HepG2 (cell line): ENCODE measurements at regions not wholly inside any gene's neighbourhood (a gene's known extent, or its start where the extent isn't known, plus 50 kb on each side); places are given as distances from the start of the nearest gene placed in this dataset.

ENCODE experiments used
- ATAC-seq: fragments of 200-7000 bp; cut with Tn5 transposase; 3 replicates; pipeline ENCODE4 v1.9.1; 2020; ENCODE audit warnings: mild to moderate bottlenecking, moderate library complexity
- BruUV-seq: library from RNA; stranded (reverse); fragments of 400-500 nt; replicated peaks from 2 replicates; lab custom pipeline; 2021; lab: Mats Ljungman, UMichigan
- CTCF ChIA-PET: fragments of 300-600 bp; formaldehyde crosslinking; extraction: SDS; loops from one replicate; lab custom pipeline; 2021; ENCODE audit warnings: low total read pairs, inconsistent platforms, low intra/inter-chr PET ratio; lab: Yijun Ruan, JAX
- POLR2A ChIA-PET: fragments of 350-600 bp; sonication (Branson Sonifier 250); formaldehyde crosslinking; loops from one replicate; lab custom pipeline; 2020; ENCODE audit warnings: antibody characterized with exemption, inconsistent platforms; lab: Yijun Ruan, JAX
- DNase-seq: peaks from one replicate; pipeline ENCODE4 v3.0.0-alpha.2; 2015; ENCODE audit warnings: low spot score
- FAIRE-seq: peaks from 3 replicates; lab custom pipeline; 2011; peaks lifted over from hg19 to GRCh38; lab: Jason Lieb, UNC
- H2AFZ ChIP-seq: one replicate; pipeline ENCODE4 v1.6.1; 2011; ENCODE audit warnings: low read length, inconsistent platforms
- H3K27ac ChIP-seq: fragments of 300-600 bp; 3 replicates; pipeline ENCODE4 v1.8.0; 2011; ENCODE audit warnings: mixed run types, mild to moderate bottlenecking, mixed read lengths, low read length, inconsistent platforms; ENCODE audit not compliant: insufficient read depth; ENCODE audit errors: extremely low read length
- H3K27me3 ChIP-seq, 2 experiments: fragments of 200-600 bp in 1 of 2; 2 replicates in 1 of 2; 3 replicates in 1 of 2; pipeline versions ENCODE4 v1.6.0 to v1.8.0; 2011; ENCODE audit warnings: low read length in 2 of 2, mild to moderate bottlenecking in 2 of 2, moderate library complexity in 2 of 2, inconsistent platforms in 1 of 2; ENCODE audit not compliant: insufficient read depth in 2 of 2, control insufficient read depth in 1 of 2
- H3K36me3 ChIP-seq, 2 experiments: fragments of 200-600 bp in 1 of 2; replicated peaks in 1 of 2; 2 replicates in 1 of 2; 3 replicates in 1 of 2; pipeline versions ENCODE4 v1.5.1 to v1.8.0; 2011; ENCODE audit warnings: low read length in 2 of 2, inconsistent platforms in 1 of 2; ENCODE audit not compliant: insufficient read depth in 2 of 2, control insufficient read depth in 1 of 2
- H3K4me1 ChIP-seq: 2 replicates; pipeline ENCODE4 v1.5.1; 2012; ENCODE audit warnings: low read length, inconsistent platforms; ENCODE audit not compliant: insufficient read depth
- H3K4me2 ChIP-seq: 2 replicates; pipeline ENCODE4 v1.6.0; 2011; ENCODE audit warnings: low read depth, low read length, inconsistent platforms
- H3K4me3 ChIP-seq, 3 experiments: fragments of 200-600 bp in 1 of 3; sonication (generic), shearing (Covaris generic) in 1 of 3; replicated peaks in 1 of 3; 2 replicates each; pipeline ENCODE4 v1.5.1; 2011 to 2016; ENCODE audit warnings: low read length in 3 of 3, inconsistent platforms in 2 of 3, low read depth in 2 of 3, mild to moderate bottlenecking in 2 of 3, control low read depth in 1 of 3, mixed read lengths in 1 of 3; ENCODE audit not compliant: insufficient read depth in 1 of 3
- H3K79me2 ChIP-seq: one replicate; pipeline ENCODE4 v1.6.1; 2011; ENCODE audit warnings: low read length, inconsistent platforms; ENCODE audit not compliant: insufficient read depth
- H3K9ac ChIP-seq: 2 replicates; pipeline ENCODE4 v1.6.0; 2011; ENCODE audit warnings: mild to moderate bottlenecking, low read depth, low read length, inconsistent platforms; ENCODE audit not compliant: insufficient read depth
- H3K9me3 ChIP-seq: 2 replicates; pipeline ENCODE4 v1.5.1; 2012; ENCODE audit warnings: mild to moderate bottlenecking, low read length
- H4K20me1 ChIP-seq: 2 replicates; pipeline ENCODE4 v1.6.0; 2011; ENCODE audit warnings: inconsistent platforms, mild to moderate bottlenecking, low read length, moderate library complexity; ENCODE audit not compliant: insufficient read depth
- HOXD1 ChIP-seq: sonication (generic); formaldehyde crosslinking; IDR thresholded peaks from 2 replicates; pipeline ENCODE4 v1.5.0; 2020; ENCODE audit warnings: missing genetic modification reagents
- MYNN ChIP-seq: sonication (generic); formaldehyde crosslinking; IDR thresholded peaks from 2 replicates; pipeline ENCODE4 v1.4.0; 2020; ENCODE audit warnings: mild to moderate bottlenecking, low read depth, missing genetic modification reagents
- NFIC ChIP-seq: IDR thresholded peaks from 2 replicates; pipeline ENCODE4 v1.6.1; 2012; ENCODE audit warnings: mild to moderate bottlenecking, low read length, inconsistent platforms
- RFX1 ChIP-seq: fragments of 450-650 bp; IDR thresholded peaks from 2 replicates; pipeline ENCODE4 v1.6.1; 2017
- RXRA ChIP-seq: sonication (generic); formaldehyde crosslinking; IDR thresholded peaks from 2 replicates; pipeline ENCODE4 v1.5.1; 2020; ENCODE audit warnings: missing genetic modification reagents
- SETDB1 ChIP-seq: sonication (generic); formaldehyde crosslinking; IDR thresholded peaks from 2 replicates; pipeline ENCODE4 v1.5.1; 2020; ENCODE audit warnings: missing genetic modification reagents, mild to moderate bottlenecking, borderline replicate concordance
- SRF ChIP-seq: IDR thresholded peaks from 2 replicates; pipeline ENCODE4 v1.6.1; 2011; ENCODE audit warnings: mild to moderate bottlenecking, low read depth, low read length, moderate library complexity
- ZKSCAN5 ChIP-seq: sonication (generic); formaldehyde crosslinking; IDR thresholded peaks from 2 replicates; pipeline ENCODE4 v1.5.1; 2020; ENCODE audit warnings: mild to moderate bottlenecking, missing genetic modification reagents
- ZNF253 ChIP-seq: sonication (generic); formaldehyde crosslinking; IDR thresholded peaks from 2 replicates; pipeline ENCODE4 v1.8.0; 2022; ENCODE audit warnings: mild to moderate bottlenecking, missing genetic modification reagents, borderline replicate concordance
- ZNF326 ChIP-seq: sonication (generic); formaldehyde crosslinking; IDR thresholded peaks from 2 replicates; pipeline ENCODE4 v1.4.0; 2020; ENCODE audit warnings: missing genetic modification reagents, borderline replicate concordance
- ZNF350 ChIP-seq: sonication (generic); formaldehyde crosslinking; IDR thresholded peaks from 2 replicates; pipeline ENCODE4 v1.4.0; 2020; ENCODE audit warnings: mild to moderate bottlenecking, low read depth, missing genetic modification reagents, borderline replicate concordance
- ZNF547 ChIP-seq: sonication (generic); formaldehyde crosslinking; IDR thresholded peaks from 2 replicates; pipeline ENCODE4 v1.5.1; 2020; ENCODE audit warnings: mild to moderate bottlenecking, missing genetic modification reagents
- ZNF776 ChIP-seq: sonication (generic); formaldehyde crosslinking; IDR thresholded peaks from 2 replicates; pipeline ENCODE4 v1.4.0; 2020; ENCODE audit warnings: mild to moderate bottlenecking, missing genetic modification reagents
- ZNF879 ChIP-seq: sonication (generic); formaldehyde crosslinking; IDR thresholded peaks from 2 replicates; pipeline ENCODE4 v1.8.1; 2023; ENCODE audit warnings: missing genetic modification reagents
- WGBS: methylation state at CpG from one replicate; pipeline ENCODE4 v1.1.6; 2017; ENCODE audit warnings: low lambda C conversion rate; 5-methylcytosine and 5-hydroxymethylcytosine counted together
- in situ Hi-C: cut with HindIII; loops from 2 replicates; pipeline ENCODE4 v1.10.0; 2017; ENCODE audit warnings: low pct_unique_long_range_greater_than_20kb; ENCODE audit not compliant: extremely low pct_ligation_motif_present
- intact Hi-C: fragments of 100-400 bp; cut with micrococcal nuclease; formaldehyde crosslinking; loops from one replicate; pipeline ENCODE4 v1.10.0; 2022; ENCODE audit not compliant: unreplicated experiment
- TF ChIP-seq, protein P1 (sequence below): sonication (generic); formaldehyde crosslinking; IDR thresholded peaks from 2 replicates; pipeline ENCODE4 v1.4.0; 2020; ENCODE audit warnings: missing genetic modification reagents
- TF ChIP-seq, protein P2 (sequence below): sonication (generic); formaldehyde crosslinking; IDR thresholded peaks from 2 replicates; pipeline ENCODE4 v1.8.1; 2023; ENCODE audit warnings: missing genetic modification reagents, mild to moderate bottlenecking, borderline replicate concordance
- TF ChIP-seq, protein P3 (sequence below): sonication (generic); formaldehyde crosslinking; IDR thresholded peaks from 2 replicates; pipeline ENCODE4 v1.8.0; 2022; ENCODE audit warnings: missing genetic modification reagents, mild to moderate bottlenecking, inconsistent platforms, borderline replicate concordance
- TF ChIP-seq, protein P4 (sequence below): sonication (generic); formaldehyde crosslinking; conservative IDR thresholded peaks from 2 replicates; pipeline ENCODE4 v1.4.0; 2020; ENCODE audit warnings: missing genetic modification reagents
- TF ChIP-seq, protein P5 (sequence below): IDR thresholded peaks from 2 replicates; pipeline ENCODE4 v1.6.1; 2016; ENCODE audit warnings: low read depth, borderline replicate concordance

DNA sequence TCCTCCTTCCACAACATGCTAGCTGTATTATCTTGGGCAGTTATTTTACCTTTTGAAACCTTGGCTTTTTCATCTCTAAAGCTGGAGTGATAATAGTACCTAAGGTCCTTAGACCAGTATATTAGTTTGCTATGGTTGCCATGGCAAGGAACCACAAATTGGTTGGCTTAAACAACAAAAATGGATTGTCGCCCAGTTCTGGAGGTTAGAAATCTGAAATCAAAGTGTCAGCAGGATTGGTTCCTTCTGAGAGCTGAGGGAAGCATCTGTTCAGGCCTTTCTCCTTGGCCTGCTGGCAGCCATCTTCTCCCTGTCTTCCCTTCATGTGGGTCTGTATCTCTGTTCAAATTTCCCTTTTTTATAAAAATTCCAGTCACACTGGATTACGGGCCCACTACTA, 55.5 kb upstream of the SLC35F4 start:
- intact Hi-C loops (no loop called here), in situ Hi-C loops (no loop called here)
- Histone ChIP-seq H3K9ac (no peak overlapping the region), H3K27ac (no peak overlapping the region), H2AFZ (no peak overlapping the region), H3K79me2 (no peaks in the 10 kb centered on the region), H3K4me1 (no peaks in the 10 kb centered on the region), H3K27me3 (no peaks in the 10 kb centered on the region), H3K9me3 (no peaks in the 10 kb centered on the region), H3K36me3 (no peaks in the 10 kb centered on the region), H3K4me2 (no peak overlapping the region), H3K4me3 (no peak overlapping the region), H4K20me1 (no peaks in the 10 kb centered on the region)
- 0% methylated on average over 2 of the region's 2 CpGs for WGBS
- no peak for TF ChIP-seq SRF
- no peak for TF ChIP-seq MYNN (CRISPR knock-in tag)
- TF ChIP-seq, protein P1, sequence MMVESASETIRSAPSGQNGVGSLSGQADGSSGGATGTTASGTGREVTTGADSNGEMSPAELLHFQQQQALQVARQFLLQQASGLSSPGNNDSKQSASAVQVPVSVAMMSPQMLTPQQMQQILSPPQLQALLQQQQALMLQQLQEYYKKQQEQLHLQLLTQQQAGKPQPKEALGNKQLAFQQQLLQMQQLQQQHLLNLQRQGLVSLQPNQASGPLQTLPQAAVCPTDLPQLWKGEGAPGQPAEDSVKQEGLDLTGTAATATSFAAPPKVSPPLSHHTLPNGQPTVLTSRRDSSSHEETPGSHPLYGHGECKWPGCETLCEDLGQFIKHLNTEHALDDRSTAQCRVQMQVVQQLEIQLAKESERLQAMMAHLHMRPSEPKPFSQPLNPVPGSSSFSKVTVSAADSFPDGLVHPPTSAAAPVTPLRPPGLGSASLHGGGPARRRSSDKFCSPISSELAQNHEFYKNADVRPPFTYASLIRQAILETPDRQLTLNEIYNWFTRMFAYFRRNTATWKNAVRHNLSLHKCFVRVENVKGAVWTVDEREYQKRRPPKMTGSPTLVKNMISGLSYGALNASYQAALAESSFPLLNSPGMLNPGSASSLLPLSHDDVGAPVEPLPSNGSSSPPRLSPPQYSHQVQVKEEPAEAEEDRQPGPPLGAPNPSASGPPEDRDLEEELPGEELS (CRISPR knock-in tag): no peak
- TF ChIP-seq ZNF253 (CRISPR knock-in tag): no peak
- TF ChIP-seq, protein P2, sequence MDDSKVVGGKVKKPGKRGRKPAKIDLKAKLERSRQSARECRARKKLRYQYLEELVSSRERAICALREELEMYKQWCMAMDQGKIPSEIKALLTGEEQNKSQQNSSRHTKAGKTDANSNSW (CRISPR knock-in tag): no peak
- no peak for TF ChIP-seq RFX1
- TF ChIP-seq, protein P3, sequence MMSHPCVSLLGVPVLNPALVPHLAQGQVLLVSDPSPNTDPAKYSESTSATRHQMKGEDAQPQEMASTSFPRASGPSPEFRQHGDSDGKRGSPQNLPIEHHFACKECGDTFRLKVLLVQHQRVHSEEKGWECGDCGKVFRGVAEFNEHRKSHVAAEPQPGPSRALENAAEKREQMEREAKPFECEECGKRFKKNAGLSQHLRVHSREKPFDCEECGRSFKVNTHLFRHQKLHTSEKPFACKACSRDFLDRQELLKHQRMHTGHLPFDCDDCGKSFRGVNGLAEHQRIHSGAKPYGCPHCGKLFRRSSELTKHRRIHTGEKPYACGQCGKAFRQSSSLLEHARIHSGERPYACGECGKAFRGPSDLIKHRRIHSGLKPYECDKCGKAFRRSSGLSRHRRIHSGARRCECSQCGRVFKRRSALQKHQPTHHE: no peak
- no peak for TF ChIP-seq ZNF350 (CRISPR knock-in tag)
- TF ChIP-seq, protein P4, sequence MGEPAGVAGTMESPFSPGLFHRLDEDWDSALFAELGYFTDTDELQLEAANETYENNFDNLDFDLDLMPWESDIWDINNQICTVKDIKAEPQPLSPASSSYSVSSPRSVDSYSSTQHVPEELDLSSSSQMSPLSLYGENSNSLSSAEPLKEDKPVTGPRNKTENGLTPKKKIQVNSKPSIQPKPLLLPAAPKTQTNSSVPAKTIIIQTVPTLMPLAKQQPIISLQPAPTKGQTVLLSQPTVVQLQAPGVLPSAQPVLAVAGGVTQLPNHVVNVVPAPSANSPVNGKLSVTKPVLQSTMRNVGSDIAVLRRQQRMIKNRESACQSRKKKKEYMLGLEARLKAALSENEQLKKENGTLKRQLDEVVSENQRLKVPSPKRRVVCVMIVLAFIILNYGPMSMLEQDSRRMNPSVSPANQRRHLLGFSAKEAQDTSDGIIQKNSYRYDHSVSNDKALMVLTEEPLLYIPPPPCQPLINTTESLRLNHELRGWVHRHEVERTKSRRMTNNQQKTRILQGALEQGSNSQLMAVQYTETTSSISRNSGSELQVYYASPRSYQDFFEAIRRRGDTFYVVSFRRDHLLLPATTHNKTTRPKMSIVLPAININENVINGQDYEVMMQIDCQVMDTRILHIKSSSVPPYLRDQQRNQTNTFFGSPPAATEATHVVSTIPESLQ: no peak
- TF ChIP-seq ZNF326 (CRISPR knock-in tag): no peak
- no peak for TF ChIP-seq ZNF547 (CRISPR knock-in tag)
- TF ChIP-seq ZKSCAN5 (CRISPR knock-in tag): no peak
- TF ChIP-seq, protein P5, sequence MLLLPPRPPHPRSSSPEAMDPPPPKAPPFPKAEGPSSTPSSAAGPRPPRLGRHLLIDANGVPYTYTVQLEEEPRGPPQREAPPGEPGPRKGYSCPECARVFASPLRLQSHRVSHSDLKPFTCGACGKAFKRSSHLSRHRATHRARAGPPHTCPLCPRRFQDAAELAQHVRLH (CRISPR knock-in tag): no peak
- no peak for TF ChIP-seq ZNF776 (CRISPR knock-in tag)
- no peak for TF ChIP-seq NFIC
- no peak for TF ChIP-seq RXRA (CRISPR knock-in tag)
- no peak for TF ChIP-seq SETDB1 (CRISPR knock-in tag)
- TF ChIP-seq ZNF879 (CRISPR knock-in tag): no peak
- TF ChIP-seq HOXD1: no peak
- no peak for DNase-seq
- ChIA-PET CTCF (no interaction called here), POLR2A (no interaction called here)
- no peak for FAIRE-seq
- BruUV-seq: no TSS peak
- ATAC-seq: no peak
